MM.1S (cell line): ENCODE measurements at regions not wholly inside any gene's neighbourhood (a gene's known extent, or its start where the extent isn't known, plus 50 kb on each side); places are given as distances from the start of the nearest gene placed in this dataset.

Experiments used
- EZH2 ChIP-seq: fragments of 300-600 bp; sonication (generic); optimal IDR thresholded peaks from 2 replicates; pipeline ENCODE3; 2017; ENCODE audit warnings: low read depth, mild to moderate bottlenecking, antibody characterized with exemption, low read length, mixed read lengths
- TF ChIP-seq, protein P1 (sequence below): fragments of 300-600 bp; sonication (generic); IDR thresholded peaks from 2 replicates; pipeline ENCODE4 v1.5.1; 2016; ENCODE audit warnings: antibody characterized with exemption, low read length, mixed read lengths

DNA sequence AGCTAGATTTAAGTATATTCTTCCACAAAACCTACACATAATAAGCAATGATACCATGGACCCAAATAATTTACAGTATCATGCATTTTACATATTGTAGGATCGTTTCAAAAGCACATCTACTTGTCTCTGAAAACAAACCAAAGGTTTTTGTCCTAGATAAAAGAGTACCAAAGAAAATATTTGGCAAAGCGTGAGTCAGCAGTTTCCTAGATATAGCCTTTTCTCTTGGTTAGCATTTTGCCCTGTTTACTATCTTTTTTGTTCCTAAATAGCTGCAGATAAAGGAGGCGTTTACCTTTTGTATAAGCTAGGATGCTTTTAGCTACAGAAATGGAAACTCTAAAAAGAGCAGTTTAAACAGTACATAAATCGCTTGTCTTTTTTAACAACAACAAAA is 305.8 kb upstream of the GULP1 start:
- TF ChIP-seq, protein P1, sequence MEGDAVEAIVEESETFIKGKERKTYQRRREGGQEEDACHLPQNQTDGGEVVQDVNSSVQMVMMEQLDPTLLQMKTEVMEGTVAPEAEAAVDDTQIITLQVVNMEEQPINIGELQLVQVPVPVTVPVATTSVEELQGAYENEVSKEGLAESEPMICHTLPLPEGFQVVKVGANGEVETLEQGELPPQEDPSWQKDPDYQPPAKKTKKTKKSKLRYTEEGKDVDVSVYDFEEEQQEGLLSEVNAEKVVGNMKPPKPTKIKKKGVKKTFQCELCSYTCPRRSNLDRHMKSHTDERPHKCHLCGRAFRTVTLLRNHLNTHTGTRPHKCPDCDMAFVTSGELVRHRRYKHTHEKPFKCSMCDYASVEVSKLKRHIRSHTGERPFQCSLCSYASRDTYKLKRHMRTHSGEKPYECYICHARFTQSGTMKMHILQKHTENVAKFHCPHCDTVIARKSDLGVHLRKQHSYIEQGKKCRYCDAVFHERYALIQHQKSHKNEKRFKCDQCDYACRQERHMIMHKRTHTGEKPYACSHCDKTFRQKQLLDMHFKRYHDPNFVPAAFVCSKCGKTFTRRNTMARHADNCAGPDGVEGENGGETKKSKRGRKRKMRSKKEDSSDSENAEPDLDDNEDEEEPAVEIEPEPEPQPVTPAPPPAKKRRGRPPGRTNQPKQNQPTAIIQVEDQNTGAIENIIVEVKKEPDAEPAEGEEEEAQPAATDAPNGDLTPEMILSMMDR = no peak
- no peak for TF ChIP-seq EZH2
